K562 (cell line): ENCODE measurements at regions not wholly inside any gene's neighbourhood (a gene's known extent, or its start where the extent isn't known, plus 50 kb on each side); places are given as distances from the start of the nearest gene placed in this dataset.

Experiments
- JUN ChIP-seq, 2 experiments: sonication (generic) in 1 of 2; formaldehyde crosslinking in 1 of 2; IDR thresholded peaks; 2 replicates each; pipeline versions ENCODE4 v1.6.1 to v1.8.0; 2012 to 2022; ENCODE audit warnings: borderline replicate concordance in 2 of 2, mild to moderate bottlenecking in 2 of 2, improper control_type of control experiment in 1 of 2, low read depth in 1 of 2, low read length in 1 of 2, missing genetic modification reagents in 1 of 2
- MAZ ChIP-seq, 2 experiments: fragments of 450-650 bp in 1 of 2; sonication (generic) in 1 of 2; formaldehyde crosslinking; IDR thresholded peaks in 1 of 2; conservative IDR thresholded peaks in 1 of 2; 2 replicates each; pipeline versions ENCODE4 v1.4.0 to v1.5.0; 2020; ENCODE audit warnings: mild to moderate bottlenecking in 1 of 2, missing genetic modification reagents in 1 of 2
- TBL1XR1 ChIP-seq, 2 experiments: IDR thresholded peaks; 2 replicates each; pipeline ENCODE4 v1.6.1; 2012; ENCODE audit warnings: improper control_type of control experiment in 2 of 2, low read length in 2 of 2, mild to moderate bottlenecking in 1 of 2
- ZFP36 ChIP-seq: fragments of 150-350 bp; IDR thresholded peaks from 2 replicates; pipeline ENCODE4 v1.6.1; 2018; ENCODE audit warnings: low read length, low read depth; ENCODE audit not compliant: partially characterized antibody

DNA sequence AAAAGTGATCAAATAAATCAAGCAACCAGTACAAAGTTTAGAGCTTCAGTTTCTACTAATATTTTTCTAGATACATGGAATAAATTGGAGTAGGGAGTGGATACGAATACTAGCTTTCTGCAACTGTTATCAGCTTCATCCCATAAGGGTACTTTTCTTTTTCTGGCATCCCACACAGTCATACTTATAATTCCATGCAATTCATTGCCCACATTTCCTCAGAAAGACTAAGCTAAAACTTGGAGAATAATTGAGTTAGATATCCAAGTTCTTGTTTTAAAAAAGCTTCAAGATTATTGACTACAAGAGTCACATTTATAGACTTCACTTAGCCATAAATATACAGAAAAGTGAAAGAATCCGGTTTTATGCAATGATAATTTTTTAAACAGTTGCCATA is 186.9 kb downstream of the OLFM4 start:
- no peak for TF ChIP-seq TBL1XR1 (IDR thresholded peaks at IDR 0.05; ENCODE audit: low read length in 2 of 2)
- no peak for TF ChIP-seq MAZ (CRISPR knock-in tag; conservative IDR thresholded peaks at IDR 0.05 in 1 of 2, IDR thresholded peaks at IDR 0.05 in 1 of 2)
- TF ChIP-seq ZFP36 = no peak
- TF ChIP-seq JUN (IDR thresholded peaks at IDR 0.05; ENCODE audit: borderline replicate concordance, low read depth, low read length) = no peak
- TF ChIP-seq JUN (CRISPR knock-in tag; IDR thresholded peaks at IDR 0.05; ENCODE audit: borderline replicate concordance) = no peak
